NCI-H510A treated with DMSO at 0.1 percent for 48 hours (cell line): ENCODE measurements at regions not wholly inside any gene's neighbourhood (a gene's known extent, or its start where the extent isn't known, plus 50 kb on each side); places are given as distances from the start of the nearest gene placed in this dataset.
"Not testable (repeated sequence)": the region's sequence is repeated elsewhere in the genome, so short reads cannot be mapped to it uniquely, and the experiment has no call there.

ENCODE experiments used
- DNase-seq: peaks from one replicate; lab custom pipeline; 2025; lab: John Stamatoyannopoulos, UW

- no peak for DNase-seq
Measured at GRCh38 chr12:34304546-34304945, 282.2 kb downstream of the ALG10 start.

GRCh38 chr12:34305176-34305575, 282.9 kb downstream of the ALG10 start:
- DNase-seq: no peak

DNA sequence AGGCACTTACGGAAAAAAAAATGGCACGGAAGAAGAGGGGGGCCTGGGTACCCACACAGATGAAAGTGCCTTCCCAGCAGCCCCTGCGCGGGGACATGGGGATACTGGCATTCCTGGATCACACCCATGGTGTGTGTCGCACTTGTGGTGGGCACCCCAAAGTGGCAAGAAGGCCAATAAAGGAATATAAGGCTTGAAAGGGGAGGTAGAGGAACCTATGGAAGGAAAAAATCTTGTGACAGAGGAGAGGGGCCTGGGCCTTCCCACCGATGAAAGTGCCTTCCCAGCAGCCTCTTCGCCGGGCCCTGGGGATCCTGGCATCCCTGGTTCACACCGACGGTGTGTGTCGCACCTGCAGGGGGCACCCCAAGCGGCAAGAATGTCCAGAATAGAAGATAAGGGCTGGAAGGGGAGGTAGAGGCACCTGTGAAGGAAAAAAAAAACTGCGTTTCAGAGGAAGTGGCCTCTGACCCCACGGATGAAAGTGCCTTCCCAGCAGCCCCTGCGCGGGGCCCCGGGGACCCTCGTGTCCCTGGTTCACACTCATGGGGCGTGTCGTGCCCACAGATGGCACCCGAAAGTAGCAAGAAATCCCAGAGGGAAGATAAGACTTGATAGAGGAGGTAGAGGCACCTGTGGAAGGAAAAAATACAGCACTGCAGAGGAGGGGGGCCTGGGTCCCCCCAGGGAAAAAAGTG, 284.0 kb downstream of the ALG10 start:
- DNase-seq: no peak

GRCh38 chr12:34309806-34310804, 287.8 kb downstream of the ALG10 start:
- DNase-seq: not testable (repeated sequence)

DNA sequence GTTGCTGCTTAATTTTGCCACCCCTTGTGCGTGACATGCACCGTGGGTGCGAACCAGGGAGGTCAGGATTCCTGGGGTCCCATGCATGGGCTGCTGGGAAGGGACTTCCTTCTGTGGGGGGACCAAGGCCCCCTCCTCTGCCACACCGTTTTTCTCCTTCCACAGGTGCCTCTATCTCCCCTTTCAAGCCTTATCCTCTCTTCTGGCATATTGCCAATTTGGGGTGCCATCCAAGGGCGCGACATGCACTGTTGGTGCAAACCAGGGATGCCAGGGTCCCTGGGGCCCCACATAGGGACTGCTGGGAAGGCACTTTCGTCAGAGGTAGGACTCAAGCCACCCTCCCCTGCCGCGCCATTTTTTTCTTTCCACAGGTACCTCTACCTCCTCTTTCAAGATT, 289.0 kb downstream of the ALG10 start:
- DNase-seq: no peak

DNA sequence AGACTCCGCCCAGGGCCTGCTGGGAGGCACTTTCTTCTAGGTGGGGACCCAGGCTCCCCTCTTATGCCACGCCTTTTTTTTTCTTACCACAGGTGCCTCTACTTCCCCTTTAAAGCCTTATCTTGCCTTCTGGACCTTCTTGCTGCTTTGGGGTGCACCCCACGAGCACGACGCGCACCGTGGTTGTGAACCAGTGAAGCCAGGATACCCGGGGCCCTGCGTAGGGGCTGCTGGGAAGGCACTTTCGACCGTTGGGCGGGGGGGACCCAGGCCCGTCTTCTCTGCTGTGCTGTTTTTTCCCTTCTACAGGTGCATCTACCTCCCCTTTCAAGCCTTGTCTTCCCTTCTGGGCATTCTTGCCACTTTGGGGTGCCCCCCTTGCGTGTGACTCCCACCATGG, 305.4 kb downstream of the ALG10 start:
- no peak for DNase-seq

DNA sequence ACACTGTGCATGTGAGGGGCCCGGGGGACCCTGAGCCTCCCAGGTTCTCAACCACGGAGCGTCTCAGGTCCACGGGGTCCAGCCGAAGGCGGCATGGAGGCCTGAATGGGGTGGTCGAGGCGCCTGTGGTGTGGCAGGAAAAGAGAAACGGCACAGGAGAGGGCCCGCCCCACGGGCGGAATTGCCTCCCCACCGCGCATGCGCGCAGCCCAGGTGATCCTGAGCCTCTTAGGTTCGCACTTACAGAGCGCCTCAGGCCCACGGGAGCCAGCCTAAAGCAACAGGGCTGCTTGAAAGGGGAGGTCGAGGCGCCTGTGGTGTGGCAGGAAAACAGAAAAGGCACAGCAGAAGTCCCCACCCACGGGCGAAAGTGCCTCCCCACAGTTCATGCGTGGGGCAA, 311.0 kb downstream of the ALG10 start:
- no peak for DNase-seq

DNA sequence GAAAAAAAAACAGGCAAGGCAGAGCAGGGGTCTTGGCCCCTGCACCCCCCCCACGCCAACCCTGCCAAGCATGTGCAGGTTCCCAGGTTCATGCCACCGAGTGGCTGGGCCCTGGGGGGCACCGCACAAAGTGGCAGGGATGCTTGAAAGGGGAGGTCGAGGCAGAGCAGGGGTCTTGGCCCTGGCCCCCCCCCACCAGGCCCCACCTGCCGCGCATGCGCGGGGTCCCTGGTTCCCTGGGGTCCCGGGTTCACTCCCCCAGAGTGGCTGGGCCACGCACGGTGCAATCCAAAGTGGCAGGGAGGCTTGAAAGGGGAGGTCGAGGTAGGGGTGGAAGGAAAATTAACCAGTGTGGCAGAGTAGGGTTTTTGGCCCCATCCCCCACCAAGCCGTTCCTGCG, 312.2 kb downstream of the ALG10 start:
- no peak for DNase-seq

DNA sequence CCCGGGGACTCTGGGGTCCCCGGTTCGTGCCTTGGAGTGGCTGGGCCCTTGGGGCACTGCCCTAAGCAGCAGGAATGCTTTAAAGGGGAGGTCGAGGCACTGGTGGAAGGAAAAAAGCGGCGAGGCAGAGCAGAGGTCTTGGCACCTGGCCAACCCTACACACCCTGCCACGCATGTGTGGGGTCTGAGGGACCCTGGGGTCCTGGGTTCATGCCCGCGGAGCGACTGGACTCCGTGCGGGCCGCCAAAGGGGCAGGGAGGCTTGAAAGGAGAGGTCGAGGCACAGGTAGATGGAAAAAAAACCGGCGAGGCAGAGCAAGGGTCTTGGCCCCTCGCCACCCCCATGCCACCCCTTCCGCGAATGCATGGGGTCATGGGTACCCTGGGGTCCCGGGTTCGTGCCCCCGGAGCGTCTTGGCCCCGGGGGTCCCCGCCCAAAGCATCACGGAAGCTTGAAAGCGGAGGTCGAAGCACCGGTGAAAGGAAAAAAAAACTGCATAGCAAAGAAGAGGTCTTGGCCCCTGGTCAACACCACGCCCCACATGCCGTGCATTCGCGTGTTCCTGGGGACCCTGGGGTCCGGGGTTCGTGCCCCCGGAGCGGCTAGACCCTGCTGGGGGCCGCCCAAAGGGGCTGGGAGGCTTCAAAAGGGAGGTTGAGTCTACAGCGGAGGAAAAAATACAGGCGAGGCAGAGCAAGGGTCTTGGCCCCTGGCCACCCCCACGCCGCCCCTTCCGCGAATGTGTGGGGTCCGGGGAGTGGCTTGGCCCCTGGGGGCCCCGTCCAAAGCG, 312.9 kb downstream of the ALG10 start:
- DNase-seq: no peak

DNA sequence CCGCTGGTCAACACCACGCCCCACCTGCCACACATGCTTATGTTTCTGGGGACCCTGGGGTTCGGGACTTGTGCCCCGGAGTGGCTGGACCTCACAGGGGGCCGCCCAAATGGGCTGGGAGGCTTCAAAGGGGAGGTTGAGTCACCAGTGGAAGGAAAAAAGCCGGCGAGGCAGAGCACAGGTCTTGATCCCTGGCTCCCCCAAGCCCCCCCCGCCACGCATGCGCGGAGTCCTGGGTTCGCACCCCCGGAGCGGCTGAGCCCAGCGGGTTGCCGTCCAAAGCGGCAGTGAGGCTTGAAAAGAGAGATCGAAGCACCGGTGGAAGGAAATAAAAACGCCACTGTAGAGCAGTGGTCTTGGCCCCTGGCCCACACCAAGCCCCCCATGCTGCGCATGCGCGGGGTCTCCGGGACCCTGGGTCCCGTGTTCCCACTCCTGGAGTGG, 313.5 kb downstream of the ALG10 start:
- no peak for DNase-seq

DNA sequence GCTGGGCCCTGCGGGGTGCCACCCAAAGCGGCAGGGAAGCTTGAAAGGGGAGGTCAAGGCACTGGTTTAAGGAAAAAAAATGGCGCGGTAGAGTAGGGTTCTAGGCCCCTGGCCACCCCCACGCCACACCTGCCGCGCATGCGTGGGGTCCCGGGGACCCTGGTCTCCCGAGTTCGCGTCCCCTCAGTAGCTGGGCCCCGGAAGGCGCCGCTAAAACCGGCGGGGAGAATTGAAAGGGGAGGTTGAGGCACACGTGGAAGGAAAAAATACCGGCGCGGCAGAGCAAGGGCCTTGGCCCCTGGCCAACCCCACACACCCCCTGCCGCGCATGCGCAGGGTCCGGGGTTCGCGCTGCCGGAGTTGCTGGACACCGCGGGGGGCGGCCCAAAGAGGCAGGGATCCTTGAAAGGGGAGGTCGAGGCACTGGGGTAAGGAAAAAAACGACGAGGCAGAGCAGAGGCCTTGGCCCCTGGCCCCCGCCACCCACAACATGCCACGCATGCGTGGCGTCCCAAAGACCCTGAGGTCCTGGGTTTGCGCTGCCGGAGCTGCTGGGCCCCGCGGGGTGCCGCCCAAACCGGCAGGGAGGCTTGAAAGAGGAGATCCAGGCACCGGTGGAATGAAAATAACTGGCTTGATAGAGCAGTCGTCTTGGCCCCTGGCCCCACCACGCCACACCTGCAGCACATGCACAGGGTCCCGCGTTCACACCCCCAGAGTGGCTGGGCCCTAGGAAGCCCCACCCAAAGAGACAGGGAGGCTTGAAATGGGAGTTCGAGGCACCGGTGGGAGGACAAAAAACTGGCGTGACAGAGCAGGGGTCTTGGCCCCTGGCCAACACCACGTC, 314.5 kb downstream of the ALG10 start:
- DNase-seq: no peak

- no peak for DNase-seq
Measured at GRCh38 chr12:34338751-34339150, 316.5 kb downstream of the ALG10 start.

DNA sequence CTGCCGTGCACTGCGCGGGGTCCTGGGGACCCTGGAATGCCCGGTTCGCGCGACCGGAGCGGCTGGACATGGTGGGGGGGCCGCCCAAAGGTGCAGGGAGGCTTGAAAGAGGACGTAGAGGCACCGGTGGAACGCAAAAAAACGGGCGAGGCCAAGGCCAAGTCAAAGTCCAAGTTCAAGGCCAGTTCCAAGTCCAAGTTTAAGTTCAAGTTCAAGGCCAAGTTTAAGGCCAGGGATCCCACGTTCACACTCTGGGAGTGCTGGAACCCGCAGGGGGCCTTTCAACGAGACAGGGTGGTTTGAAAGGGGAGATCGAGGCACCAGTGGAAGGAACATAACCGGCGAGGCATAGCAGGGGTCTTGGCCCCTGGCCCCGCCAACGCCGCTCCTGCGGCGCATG, 317.6 kb downstream of the ALG10 start:
- DNase-seq: no peak

DNA sequence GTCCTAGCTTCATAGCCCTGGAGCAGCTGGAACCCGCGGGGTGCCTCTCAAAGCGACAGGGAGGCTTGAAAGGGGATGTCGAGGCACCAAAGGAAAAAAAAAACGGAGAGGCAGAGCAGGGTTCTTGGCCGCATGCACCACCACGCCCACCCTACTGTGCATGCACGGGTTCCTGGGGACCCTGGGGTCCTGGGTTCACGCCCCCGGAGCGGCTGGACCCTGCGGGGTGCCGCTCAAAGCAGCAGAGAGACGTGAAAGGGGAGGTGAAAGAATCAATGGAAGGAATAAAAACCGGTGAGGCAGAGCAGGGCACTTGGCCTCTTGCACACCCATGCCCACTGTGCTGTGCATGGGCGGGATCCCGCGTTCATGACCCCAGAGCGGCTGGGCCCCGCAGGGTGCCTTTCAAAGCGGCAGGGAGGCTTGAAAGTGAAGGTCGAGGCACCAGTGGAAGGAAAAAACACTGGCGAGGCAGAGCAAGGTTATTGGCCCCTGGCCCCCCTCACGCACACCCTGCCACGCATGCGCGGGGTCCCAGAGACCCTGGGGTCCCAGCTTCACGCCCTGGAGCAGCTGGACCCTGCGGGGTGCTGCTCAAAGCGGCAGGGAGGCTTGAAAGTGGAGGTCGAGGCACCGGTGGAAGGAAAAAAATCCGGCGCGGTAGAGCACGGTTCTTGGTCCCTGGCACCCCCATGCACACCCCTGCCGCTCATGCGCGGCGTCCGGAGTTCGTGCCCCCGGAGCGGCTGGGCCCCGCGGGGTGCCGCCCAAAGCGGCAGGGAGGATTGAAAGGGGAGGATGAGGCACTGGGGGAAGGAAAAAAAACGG, 318.5 kb downstream of the ALG10 start:
- DNase-seq: no peak

DNA sequence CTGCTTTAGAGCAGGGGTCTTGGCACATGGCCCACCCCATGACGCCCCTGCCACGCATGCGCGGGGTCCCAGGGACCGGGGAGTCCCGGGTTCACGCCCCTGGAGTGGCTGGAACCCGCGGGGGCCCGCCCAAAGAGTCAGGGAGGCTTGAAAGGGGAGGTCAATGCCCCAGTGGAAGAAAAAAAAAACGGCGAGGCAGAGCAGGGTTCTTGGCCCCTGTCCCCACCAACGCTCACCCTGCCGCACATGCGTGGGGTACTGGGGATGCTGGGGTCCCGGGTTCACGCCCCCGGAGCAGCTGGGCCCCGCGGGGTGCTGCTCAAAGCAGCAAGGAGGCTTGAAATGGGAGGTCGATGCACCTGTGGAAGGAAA, 319.1 kb downstream of the ALG10 start:
- DNase-seq: no peak

DNA sequence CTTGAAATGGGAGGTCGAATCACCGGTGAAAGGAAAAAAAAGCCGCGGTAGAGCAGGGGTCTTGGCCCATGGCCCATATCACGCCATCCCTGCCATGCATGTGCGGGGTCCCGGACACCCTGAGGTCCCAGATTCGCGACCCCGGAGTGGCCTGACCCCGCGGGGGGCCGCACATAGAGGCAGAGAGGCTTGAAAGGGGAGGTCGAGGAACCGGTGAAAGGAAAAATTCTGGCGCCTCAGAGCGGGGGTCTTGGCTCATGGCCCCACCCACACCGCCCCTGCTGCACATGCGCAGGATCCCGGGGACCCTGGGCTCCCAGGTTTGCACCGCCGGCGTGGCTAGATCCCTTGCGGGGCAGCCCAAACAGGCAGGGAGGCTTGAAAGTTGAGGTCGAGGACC, 319.8 kb downstream of the ALG10 start:
- no peak for DNase-seq

DNA sequence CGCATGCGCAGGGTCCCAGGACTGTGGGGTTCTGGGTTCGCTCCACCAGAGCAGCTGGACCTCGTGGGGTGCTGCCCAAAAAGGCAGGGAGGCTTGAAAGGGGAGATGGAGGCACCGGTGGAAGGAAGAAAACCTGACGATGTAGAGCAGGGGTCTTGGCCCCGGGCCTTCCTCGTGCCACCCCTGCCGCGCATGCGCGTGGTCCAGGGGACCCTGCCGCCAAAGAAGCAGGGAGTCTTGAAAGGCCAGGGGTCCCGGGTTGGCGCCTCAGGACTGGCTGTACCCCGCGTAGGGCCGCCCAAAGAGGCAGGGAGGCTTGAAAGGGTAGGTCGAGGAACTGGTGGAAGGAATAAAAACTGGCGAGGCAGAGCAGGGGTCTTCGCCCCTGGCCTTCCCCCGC, 321.0 kb downstream of the ALG10 start:
- no peak for DNase-seq

DNA sequence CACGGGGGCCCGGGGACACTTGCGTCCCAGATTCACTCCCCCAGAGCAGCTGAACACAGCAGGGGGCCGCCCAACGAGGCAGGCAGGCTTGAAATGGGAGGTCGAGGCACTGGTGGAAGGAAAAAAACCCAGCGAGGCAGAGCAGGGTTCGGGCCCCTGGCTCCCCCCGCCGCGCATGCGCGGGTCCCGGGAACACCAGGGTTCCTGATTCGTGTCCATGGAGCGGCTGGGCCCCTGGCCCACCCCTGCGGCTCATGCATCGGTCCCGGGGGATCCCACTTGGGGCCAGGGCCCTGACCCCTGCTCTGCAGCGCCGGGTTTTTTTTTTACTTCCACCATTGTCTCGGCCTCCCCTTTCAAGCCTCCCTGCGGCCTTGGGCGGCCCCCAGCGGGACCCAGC, 321.5 kb downstream of the ALG10 start:
- DNase-seq: no peak

GRCh38 chr12:34344851-34345522, 322.7 kb downstream of the ALG10 start:
- no peak for DNase-seq

DNA sequence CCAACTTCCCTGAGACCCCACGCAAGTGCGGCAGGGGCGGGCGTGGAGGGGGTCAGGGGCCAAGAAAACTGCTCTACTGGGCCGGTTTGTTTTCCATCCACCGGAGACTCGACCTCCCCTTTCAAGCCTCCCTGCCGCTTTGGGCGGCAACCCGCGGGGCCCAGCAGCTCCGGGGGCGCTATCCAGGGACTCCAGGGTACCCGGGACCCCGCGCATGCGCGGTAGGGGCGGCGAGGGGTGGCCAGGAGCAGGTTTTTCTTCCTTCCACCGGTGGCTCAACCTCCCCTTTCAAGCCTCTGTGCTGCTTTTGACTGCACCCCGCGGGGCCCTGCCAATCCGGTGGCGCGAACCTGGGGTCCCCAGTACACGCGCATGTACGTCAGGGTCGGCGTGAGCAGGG, 323.5 kb downstream of the ALG10 start:
- DNase-seq: no peak
